ENCODE measurements at regions not wholly inside any gene's neighbourhood (a gene's known extent, or its start where the extent isn't known, plus 50 kb on each side); places are given as distances from the start of the nearest gene placed in this dataset.

DNA sequence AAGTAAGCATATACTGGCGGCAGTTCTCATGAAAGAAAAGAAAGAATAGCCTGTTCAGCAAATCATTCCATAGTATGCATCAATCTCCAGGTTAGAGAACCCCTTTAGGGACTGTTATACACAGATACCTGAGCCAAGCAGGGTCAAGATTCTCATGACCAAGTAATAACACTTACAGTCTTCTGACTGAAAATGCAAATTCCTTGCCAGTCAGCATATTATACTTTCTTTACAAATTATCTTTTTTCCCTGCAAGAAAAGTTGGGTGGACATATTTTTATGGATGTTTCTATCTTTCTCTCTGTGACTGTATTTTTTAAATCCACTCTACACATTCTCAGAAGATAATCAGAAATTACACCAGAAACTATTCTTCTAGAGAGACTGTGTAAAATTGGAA is 120.4 kb upstream of the COL5A2 start:
- ATAC-seq (no peak), DNase-seq (no peak)
- Histone ChIP-seq H3K27ac (no peak overlapping the region), H3K9me3 (no peaks in the 10 kb centered on the region), H3K27me3 (no peaks in the 10 kb centered on the region), H3K4me1 (no peaks in the 10 kb centered on the region), H3K36me3 (no peaks in the 10 kb centered on the region), H3K4me3 (no peak overlapping the region)
- intact Hi-C loops (cut with DNase I) = no loop called here
- TF ChIP-seq, protein P1, sequence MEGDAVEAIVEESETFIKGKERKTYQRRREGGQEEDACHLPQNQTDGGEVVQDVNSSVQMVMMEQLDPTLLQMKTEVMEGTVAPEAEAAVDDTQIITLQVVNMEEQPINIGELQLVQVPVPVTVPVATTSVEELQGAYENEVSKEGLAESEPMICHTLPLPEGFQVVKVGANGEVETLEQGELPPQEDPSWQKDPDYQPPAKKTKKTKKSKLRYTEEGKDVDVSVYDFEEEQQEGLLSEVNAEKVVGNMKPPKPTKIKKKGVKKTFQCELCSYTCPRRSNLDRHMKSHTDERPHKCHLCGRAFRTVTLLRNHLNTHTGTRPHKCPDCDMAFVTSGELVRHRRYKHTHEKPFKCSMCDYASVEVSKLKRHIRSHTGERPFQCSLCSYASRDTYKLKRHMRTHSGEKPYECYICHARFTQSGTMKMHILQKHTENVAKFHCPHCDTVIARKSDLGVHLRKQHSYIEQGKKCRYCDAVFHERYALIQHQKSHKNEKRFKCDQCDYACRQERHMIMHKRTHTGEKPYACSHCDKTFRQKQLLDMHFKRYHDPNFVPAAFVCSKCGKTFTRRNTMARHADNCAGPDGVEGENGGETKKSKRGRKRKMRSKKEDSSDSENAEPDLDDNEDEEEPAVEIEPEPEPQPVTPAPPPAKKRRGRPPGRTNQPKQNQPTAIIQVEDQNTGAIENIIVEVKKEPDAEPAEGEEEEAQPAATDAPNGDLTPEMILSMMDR (IDR thresholded peaks at IDR 0.05) = no peak

DNA sequence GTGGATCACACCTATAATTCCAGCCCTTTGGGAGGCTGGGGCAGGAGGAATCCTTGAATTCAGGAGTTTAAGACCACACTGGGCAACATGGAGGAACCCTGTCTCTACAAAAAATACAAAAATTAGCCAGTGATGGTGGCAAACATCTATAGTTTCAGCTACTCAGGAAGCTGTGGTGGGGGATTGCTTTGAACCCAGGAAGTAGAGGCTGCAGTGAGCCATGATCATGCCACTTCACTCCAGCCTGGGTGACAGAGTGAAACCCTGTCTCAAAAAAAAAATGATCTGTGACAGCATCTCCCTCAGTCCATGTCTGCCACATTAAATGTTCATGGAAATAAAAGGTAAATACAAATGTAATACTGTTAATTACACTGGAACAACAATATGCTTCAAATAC is 121.4 kb upstream of the COL5A2 start:
- H3K9me3 ChIP-seq = no peaks in the 10 kb centered on the region
- intact Hi-C loops (cut with DNase I) = no loop called here
- no peaks in the 10 kb centered on the region for H3K4me1 ChIP-seq
- ATAC-seq (no peak), DNase-seq (no peak)
- no peak overlapping the region for H3K4me3 ChIP-seq
- TF ChIP-seq, protein P1 (IDR thresholded peaks at IDR 0.05) = no peak
- H3K27ac ChIP-seq = no peak overlapping the region
- H3K36me3 ChIP-seq = no peaks in the 10 kb centered on the region
- H3K27me3 ChIP-seq = no peaks in the 10 kb centered on the region

- no peak for ATAC-seq
- no peaks in the 10 kb centered on the region for H3K9me3 ChIP-seq
- intact Hi-C loops (cut with DNase I) = no loop called here
- TF ChIP-seq, protein P1 (IDR thresholded peaks at IDR 0.05) = no peak
- no peak overlapping the region for H3K27ac ChIP-seq
- no peak for DNase-seq
- no peak overlapping the region for H3K4me3 ChIP-seq
- H3K4me1 ChIP-seq = no peaks in the 10 kb centered on the region
- no peaks in the 10 kb centered on the region for H3K36me3 ChIP-seq
- no peaks in the 10 kb centered on the region for H3K27me3 ChIP-seq
Observed at GRCh38 chr2:189302274-189302948, 122.8 kb upstream of the COL5A2 start.

DNA sequence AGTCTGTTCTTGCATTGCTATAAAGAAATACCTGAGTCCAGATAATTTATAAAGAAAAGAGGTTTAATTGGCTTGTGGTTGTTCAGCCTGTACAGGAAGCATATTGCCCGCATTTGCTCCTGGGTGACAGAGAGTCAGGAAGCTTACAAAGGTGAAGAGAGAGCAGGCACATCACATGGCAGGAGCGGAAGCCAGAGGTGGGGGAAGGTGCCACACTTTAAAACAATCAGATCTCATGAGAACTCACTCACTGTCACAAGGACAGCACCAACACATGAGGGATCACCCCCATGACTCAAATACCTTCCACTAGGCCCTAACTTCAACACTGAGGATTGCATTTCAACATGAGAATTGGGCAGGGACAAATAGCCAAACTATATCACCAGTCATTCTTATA is 124.8 kb upstream of the COL5A2 start:
- TF ChIP-seq, protein P1 (IDR thresholded peaks at IDR 0.05) = no peak
- Histone ChIP-seq H3K4me3 (no peak overlapping the region), H3K4me1 (no peaks in the 10 kb centered on the region), H3K27me3 (no peaks in the 10 kb centered on the region), H3K27ac (no peak overlapping the region), H3K36me3 (no peaks in the 10 kb centered on the region), H3K9me3 (no peaks in the 10 kb centered on the region)
- intact Hi-C loops (cut with DNase I) = no loop called here
- DNase-seq (no peak), ATAC-seq (no peak)

DNA sequence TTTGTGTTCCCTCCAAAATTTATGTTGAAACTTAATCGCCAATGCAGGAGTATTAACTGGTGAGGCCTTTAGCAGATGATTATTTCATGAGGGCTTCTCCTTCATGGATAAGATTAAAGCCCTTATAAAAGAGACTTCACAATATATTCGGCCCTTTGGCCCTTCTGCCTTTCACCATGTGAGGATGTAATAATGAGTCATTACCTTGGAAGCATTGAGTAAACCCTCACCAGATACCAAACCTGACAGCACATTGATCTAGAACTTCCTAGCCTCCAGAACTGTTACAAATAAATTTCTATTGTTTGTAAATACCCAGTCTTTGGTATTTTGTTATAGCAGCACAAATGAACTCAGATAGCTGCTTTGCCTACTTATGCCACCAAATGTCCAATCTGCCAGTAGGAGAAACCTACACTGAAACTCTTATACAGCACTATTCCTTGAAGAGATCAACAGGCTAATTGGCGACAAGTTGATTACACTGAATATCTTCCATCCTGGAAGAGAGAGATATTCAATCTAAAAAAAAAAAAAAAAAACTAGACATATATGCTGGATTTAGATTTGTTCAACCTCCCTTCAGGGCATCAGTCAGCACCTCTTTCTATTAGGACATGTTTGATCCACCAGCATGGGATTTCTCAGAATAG is 125.9 kb upstream of the COL5A2 start:
- H3K27ac ChIP-seq = no peak overlapping the region

More for the DNA sequence above, 125.9 kb upstream of the COL5A2 start:
- no peaks in the 10 kb centered on the region for H3K9me3 ChIP-seq
- ATAC-seq = no peak
- H3K36me3 ChIP-seq = no peaks in the 10 kb centered on the region
- TF ChIP-seq, protein P1 (IDR thresholded peaks at IDR 0.05) = no peak
- H3K4me3 ChIP-seq = no peak overlapping the region
- H3K27me3 ChIP-seq = no peaks in the 10 kb centered on the region
- DNase-seq = no peak
- intact Hi-C loops (cut with DNase I) = no loop called here
- H3K4me1 ChIP-seq = no peaks in the 10 kb centered on the region

All from left lung (tissue), 4 donors.